Sciatic nerve (tissue), 2 donors: ENCODE measurements at regions not wholly inside any gene's neighbourhood (a gene's known extent, or its start where the extent isn't known, plus 50 kb on each side); places are given as distances from the start of the nearest gene placed in this dataset.

Source experiments
- ATAC-seq: fragments of 200-7000 bp; cut with Tn5 transposase; one replicate; pipeline ENCODE4 v1.9.1; 2020; ENCODE audit warnings: mild to moderate bottlenecking, moderate library complexity
- DNase-seq: peaks from one replicate; pipeline ENCODE4 v3.0.0-alpha.2; 2020; ENCODE audit warnings: low spot score
- intact Hi-C: fragments of 100-400 bp; cut with DNase I; formaldehyde crosslinking; loops from one replicate; pipeline ENCODE4 v1.14.2; 2022
- donor health status: DM: no; HTN: no; CAD: no.
- donor health status: DM: no; HTN: no; CAD: no.

GRCh38 chr1:83692524-83693381 is 306.2 kb downstream of the TTLL7 start:
- DNase-seq (no peak), ATAC-seq (peak; percentile 55)
- intact Hi-C loops = loop anchor here (1.0 kb wide), 1 partner anchor 46 kb away; no protein-coding TSS in a partner anchor

DNA sequence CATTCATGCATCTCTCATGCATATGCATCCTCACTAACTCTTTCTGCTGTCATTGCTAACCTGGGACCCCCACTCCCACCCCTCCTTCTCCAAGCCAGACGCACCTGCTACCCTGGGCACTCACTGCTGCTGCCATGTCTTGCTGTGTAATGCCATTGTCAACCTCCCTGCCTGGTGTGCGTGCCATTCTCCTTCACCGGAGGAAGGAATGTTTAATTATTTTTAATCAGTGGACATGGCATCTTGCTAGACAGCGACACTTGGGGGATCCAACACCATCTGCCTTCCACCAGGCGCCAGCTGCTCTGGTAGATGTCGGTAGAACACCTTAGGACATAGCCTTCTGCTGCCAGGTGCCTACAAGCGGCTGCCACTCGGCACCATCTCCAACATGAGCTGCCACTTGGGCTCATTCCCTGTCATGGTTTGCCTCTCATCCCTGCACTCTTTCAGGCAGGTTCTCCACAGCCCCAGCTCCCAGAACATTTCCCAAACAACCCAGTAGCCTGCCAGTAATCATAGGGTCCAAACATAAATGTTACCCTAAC is 306.9 kb downstream of the TTLL7 start:
- no peak for ATAC-seq
- intact Hi-C loops = loop anchor here (1.0 kb wide), 1 partner anchor 46 kb away; no protein-coding TSS in a partner anchor
- no peak for DNase-seq

GRCh38 chr1:83689921-83690868 is 308.7 kb downstream of the TTLL7 start:
- ATAC-seq = no peak
- DNase-seq = no peak
- intact Hi-C loops = no loop called here

DNA sequence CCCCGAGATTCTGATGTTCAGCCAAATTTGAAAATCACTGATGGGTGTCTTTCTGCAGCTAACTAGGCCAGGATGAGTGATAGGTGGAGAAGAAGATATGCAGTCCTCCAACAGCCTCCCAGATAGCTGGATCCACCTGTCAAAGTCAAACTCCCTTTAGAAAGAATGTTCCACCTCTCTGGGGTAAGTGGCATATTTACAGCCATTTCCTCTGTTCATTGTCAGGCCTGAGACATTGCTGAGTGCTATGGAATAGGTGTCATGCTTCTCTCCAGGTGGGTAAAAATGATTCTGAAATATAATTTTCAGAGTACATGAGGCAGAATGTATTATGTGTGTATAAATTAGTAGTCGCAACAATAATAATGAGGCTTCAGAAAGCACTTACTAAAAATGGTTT is 316.8 kb downstream of the TTLL7 start:
- intact Hi-C loops = no loop called here
- no peak for ATAC-seq
- no peak for DNase-seq

- intact Hi-C loops = no loop called here
- no peak for DNase-seq
- no peak for ATAC-seq
These were observed 322.8 kb downstream of the TTLL7 start for GRCh38 chr1:83676106-83676505.

GRCh38 chr1:83673312-83673711 is 325.6 kb downstream of the TTLL7 start:
- ATAC-seq = no peak
- intact Hi-C loops = loop anchor here (5.0 kb wide), 1 partner anchor 1669 kb away; no protein-coding TSS in a partner anchor
- no peak for DNase-seq

DNA sequence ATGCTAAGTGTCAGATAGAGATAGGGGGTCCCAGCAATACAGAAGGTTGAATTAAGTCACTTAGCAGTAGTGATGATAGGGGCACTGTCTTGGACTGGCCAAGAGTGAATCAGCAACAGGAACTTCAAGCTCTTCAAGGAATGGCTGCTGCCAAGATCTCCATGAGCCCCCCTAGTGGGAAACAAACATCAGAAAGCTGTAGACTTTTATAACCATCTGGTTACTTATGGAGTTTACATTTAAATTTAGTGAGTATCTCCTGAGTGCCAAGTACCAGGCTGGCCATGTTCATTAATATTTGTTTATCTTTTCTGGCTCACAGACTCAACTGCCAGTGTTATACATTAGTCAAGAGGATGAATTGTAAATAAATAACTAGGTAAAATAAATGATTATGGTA is 327.3 kb downstream of the TTLL7 start:
- ATAC-seq (no peak), DNase-seq (no peak)
- intact Hi-C loops = loop anchor here (5.0 kb wide), 1 partner anchor 1671 kb away; no protein-coding TSS in a partner anchor

- DNase-seq = no peak
- intact Hi-C loops = loop anchor here (5.0 kb wide), 1 partner anchor 1671 kb away; no protein-coding TSS in a partner anchor
- ATAC-seq = no peak
These were observed 327.9 kb downstream of the TTLL7 start for GRCh38 chr1:83670909-83671565.

GRCh38 chr1:83641796-83642443 is 357.0 kb downstream of the TTLL7 start:
- no peak for DNase-seq
- peak; percentile 61 for ATAC-seq
- intact Hi-C loops = no loop called here

DNA sequence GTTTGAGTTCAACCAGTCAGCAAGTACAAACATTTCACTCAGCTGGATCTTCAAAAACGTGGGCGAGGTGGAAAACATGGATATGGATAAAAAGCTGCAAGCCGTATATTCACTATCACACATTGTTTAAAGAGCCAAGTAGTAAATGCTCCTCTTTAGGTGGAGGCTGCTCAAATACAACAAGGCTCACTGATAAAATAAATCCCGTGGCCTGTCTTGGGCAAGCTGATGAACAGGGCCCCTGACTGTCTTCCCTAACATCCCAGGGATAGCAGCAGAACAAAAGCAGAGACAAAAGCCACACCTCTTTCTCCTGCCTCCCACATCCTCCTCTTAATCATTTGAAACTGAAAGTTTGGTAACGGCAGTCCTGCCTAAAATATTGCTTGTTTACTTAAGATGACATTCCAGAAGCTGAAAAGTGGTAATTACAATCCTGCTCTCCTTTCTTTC is 357.7 kb downstream of the TTLL7 start:
- ATAC-seq (peak; percentile 54), DNase-seq (no peak)
- intact Hi-C loops = no loop called here

DNA sequence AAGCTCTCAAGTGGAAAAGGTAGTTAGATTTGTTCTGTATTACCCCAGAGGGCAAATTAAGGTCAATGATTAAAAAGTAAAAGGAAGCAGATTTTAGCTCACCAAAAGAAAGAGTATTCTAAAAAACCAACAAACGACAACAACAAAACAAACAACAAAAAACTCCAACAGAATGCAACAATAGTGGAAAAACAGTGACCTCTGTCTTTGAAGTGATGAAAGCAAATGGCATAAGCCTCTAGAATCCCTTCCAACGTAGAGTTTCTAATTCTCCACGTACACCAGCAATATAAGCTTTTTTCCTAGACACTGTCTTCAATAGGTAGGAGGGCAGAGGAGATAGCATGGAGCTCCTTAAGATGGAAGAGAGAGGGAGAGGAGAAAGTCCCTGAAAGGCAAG is 359.1 kb downstream of the TTLL7 start:
- intact Hi-C loops = no loop called here
- DNase-seq (no peak), ATAC-seq (no peak)

- intact Hi-C loops = no loop called here
- DNase-seq (no peak), ATAC-seq (no peak)
These were observed 361.3 kb downstream of the TTLL7 start for GRCh38 chr1:83637586-83637985.

DNA sequence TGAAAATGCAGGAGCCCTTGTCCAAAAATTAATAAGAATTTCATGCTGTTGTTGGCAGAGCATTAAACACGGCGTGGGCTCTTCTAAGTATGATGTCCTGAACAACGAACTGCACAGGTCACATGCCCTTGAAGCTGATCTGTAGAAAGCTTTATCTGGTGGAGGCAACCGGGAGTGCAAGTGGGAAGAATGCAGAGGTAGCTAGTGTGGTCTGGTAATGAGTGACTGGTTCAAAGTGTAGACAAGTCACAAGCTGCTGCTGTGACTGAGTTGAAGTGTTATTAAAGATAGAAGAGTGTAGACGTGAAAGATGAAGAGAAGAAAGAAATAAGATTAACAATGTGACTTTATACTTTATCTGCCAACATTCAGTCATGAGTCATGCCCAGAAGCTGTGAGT is 361.9 kb downstream of the TTLL7 start:
- DNase-seq = no peak
- intact Hi-C loops = no loop called here
- ATAC-seq = no peak

GRCh38 chr1:83632906-83633305 is 366.0 kb downstream of the TTLL7 start:
- intact Hi-C loops = no loop called here
- no peak for ATAC-seq

DNA sequence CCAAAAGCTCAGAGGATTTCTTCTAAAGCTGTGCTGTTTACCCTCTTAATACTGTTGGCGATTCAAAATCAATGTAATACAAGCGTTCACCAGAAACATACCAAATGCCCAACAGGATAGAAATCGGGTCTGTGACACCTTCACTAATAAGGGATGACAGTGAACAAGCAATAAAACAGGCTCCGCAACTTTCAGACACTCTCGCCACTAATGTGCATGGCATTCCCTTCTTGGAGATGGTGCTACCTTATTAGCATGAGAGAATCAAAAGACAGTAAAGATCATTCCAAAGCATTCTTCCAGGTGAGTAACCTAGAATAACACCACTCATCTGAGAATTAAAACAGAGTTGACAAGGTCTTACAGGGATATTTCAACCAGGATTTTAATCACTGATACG is 367.1 kb downstream of the TTLL7 start:
- ATAC-seq (no peak), DNase-seq (no peak)
- intact Hi-C loops = no loop called here

More at GRCh38 chr1:83632906-83633305, 366.0 kb downstream of the TTLL7 start:
- no peak for DNase-seq

DNA sequence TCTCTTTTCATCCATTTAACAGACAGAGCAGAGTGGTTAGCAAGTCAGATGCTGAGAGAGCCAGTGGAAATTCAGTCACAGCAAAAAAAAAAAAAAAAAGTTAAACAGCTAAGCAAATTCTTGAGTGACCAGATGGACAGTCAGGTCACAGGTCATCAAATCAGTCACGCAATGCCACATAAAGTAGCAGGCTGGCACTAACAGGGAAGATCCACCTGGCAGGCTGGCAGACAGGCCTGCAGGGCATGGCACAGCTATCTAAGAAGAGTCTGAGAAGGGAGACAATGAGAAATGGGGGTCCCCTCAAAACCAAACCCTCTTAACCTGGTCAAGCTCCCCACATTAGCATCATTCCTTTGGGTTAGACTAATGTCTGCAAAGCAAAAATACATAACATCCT is 371.9 kb downstream of the TTLL7 start:
- ATAC-seq = no peak
- intact Hi-C loops = no loop called here
- DNase-seq = no peak

DNA sequence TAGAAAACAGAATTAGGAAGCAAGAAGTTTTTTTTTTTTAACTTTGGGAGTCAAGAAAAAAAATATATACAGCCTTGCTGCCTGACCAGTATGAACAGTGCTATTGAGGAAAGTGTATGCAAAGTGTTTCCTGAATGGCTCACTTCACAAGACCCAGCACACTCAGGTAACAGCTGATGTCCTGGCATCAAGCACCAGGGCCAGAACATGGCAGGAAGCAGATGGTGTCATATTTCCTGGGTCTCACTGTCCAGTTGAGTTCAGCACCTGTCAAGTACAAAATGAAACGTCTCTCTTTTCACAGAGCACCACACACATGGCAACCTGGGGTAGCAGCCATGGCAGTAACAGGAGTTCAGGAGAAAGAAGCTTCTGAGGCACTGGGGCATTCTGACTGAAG is 372.3 kb downstream of the TTLL7 start:
- intact Hi-C loops = no loop called here
- ATAC-seq (no peak), DNase-seq (no peak)

GRCh38 chr1:83625646-83626045 is 373.3 kb downstream of the TTLL7 start:
- DNase-seq = no peak
- ATAC-seq = no peak
- intact Hi-C loops = no loop called here
